Neural progenitor cell (in vitro differentiated cells): ENCODE measurements at regions not wholly inside any gene's neighbourhood (a gene's known extent, or its start where the extent isn't known, plus 50 kb on each side); places are given as distances from the start of the nearest gene placed in this dataset.

Source experiments
- DNase-seq: peaks from one replicate; pipeline ENCODE4 v3.0.0-alpha.2; 2016; ENCODE audit warnings: low spot score
- H2AFZ ChIP-seq: fragments of 200-600 bp; sonication (generic); replicated peaks from 2 replicates; pipeline ENCODE4 v1.6.1; 2016; ENCODE audit warnings: antibody characterized with exemption
- H3F3A ChIP-seq: fragments of 200-600 bp; sonication (generic); 2 replicates; pipeline ENCODE4 v1.6.1; 2016; ENCODE audit warnings: antibody characterized with exemption, low read depth
- H3K27ac ChIP-seq: fragments of 200-600 bp; sonication (generic); 2 replicates; pipeline ENCODE4 v1.5.1; 2016; ENCODE audit warnings: mild to moderate bottlenecking
- H3K27me3 ChIP-seq: fragments of 200-600 bp; sonication (generic); 2 replicates; pipeline ENCODE4 v1.6.1; 2016; ENCODE audit warnings: mild to moderate bottlenecking, moderate library complexity
- H3K36me3 ChIP-seq: fragments of 200-600 bp; sonication (generic); 2 replicates; pipeline ENCODE4 v1.5.1; 2016
- H3K4me1 ChIP-seq: fragments of 200-600 bp; sonication (generic); 2 replicates; pipeline ENCODE4 v1.6.1; 2016; ENCODE audit warnings: mixed run types
- H3K4me2 ChIP-seq: fragments of 200-600 bp; sonication (generic); 2 replicates; pipeline ENCODE4 v1.6.1; 2016
- H3K4me3 ChIP-seq: fragments of 200-600 bp; sonication (generic); 2 replicates; pipeline ENCODE4 v1.5.1; 2016
- H3K79me2 ChIP-seq: fragments of 200-600 bp; sonication (generic); 2 replicates; pipeline ENCODE4 v1.6.1; 2016; ENCODE audit warnings: low read depth
- H3K9ac ChIP-seq: fragments of 200-600 bp; sonication (generic); 2 replicates; pipeline ENCODE4 v1.6.1; 2016
- H3K9me3 ChIP-seq: fragments of 200-600 bp; sonication (generic); 2 replicates; pipeline ENCODE4 v1.5.1; 2016; ENCODE audit warnings: low read depth
- H4K20me1 ChIP-seq: fragments of 200-600 bp; sonication (generic); 2 replicates; pipeline ENCODE4 v1.6.1; 2016; ENCODE audit warnings: low read depth
- H3K27ac Mint-ChIP-seq: 3 replicates; pipeline ENCODE4 v1.8.0; 2021; ENCODE audit warnings: mixed read lengths
- H3K27me3 Mint-ChIP-seq: 2 replicates; pipeline ENCODE4 v1.8.0; 2022; ENCODE audit warnings: low read depth, mild to moderate bottlenecking, inconsistent platforms, moderate library complexity, mixed read lengths; ENCODE audit not compliant: insufficient read depth
- H3K36me3 Mint-ChIP-seq: 3 replicates; pipeline ENCODE4 v1.8.0; 2021; ENCODE audit warnings: mixed read lengths
- H3K4me1 Mint-ChIP-seq: 3 replicates; pipeline ENCODE4 v1.8.0; 2021; ENCODE audit warnings: mixed read lengths
- H3K4me3 Mint-ChIP-seq: 3 replicates; pipeline ENCODE4 v1.8.0; 2021; ENCODE audit warnings: mild to moderate bottlenecking, moderate library complexity, mixed read lengths
- H3K9me3 Mint-ChIP-seq: 3 replicates; pipeline ENCODE4 v1.8.0; 2020; ENCODE audit warnings: mixed read lengths
- EZH2 ChIP-seq: fragments of 200-600 bp; sonication (generic); IDR thresholded peaks from 2 replicates; pipeline ENCODE4 v1.6.1; 2017; ENCODE audit warnings: antibody characterized with exemption, mild to moderate bottlenecking, moderate library complexity
- EZH2phosphoT487 ChIP-seq: fragments of 200-600 bp; sonication (generic); IDR thresholded peaks from 2 replicates; pipeline ENCODE4 v1.6.1; 2017; ENCODE audit warnings: antibody characterized with exemption
- TF ChIP-seq, protein P1 (sequence below): fragments of 200-600 bp; sonication (generic); IDR thresholded peaks from 2 replicates; pipeline ENCODE4 v1.5.1; 2017; ENCODE audit warnings: antibody characterized with exemption, mild to moderate bottlenecking

DNA sequence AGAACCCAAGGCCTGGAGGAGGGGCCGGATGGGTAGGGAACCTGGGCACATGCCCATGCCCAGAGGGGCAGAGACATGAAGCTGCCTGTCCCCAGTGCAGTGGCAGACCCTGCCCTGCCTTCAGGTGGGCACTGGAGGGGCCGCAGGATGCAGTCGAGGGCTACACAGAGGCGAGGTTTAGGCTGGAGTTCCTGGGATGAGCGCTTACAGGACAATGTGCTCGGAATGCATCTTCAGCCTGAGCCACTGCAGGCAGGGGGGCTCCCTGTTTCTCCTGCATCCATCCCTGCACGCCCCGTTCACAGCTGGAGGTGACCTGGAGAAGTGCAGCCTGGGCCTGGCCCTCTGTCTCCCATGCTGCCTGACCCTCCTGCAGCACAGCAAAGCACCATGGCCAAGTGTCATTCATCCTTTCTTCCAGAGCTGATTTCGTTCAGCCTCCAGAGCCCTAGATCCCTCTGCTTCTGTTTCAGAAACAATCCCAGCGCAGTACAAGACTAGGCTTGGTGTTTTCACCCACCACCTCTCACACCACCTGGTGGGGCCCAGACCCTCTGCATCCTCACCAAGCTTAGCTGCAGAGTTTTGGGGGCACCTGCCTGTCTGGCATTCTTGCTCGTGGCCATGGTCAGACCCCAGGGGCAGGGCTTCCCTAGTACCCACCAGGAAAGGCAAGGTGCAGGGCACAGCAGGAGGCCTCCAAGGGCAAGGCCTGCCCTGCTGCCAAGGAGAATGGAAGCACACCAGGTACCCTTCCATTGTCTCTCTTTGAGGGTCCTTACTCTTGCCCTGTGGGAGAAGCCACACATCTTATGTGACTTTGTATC, 311.9 kb downstream of the TCERG1L start:
- Mint-ChIP-seq H3K27ac (no peak overlapping the region), H3K27me3 (peaks cover 5% of the 10 kb centered on the region), H3K36me3 (no peaks in the 10 kb centered on the region), H3K4me3 (no peak overlapping the region), H3K4me1 (peaks cover 18% of the 10 kb centered on the region), H3K9me3 (peaks cover 11% of the 10 kb centered on the region)
- Histone ChIP-seq H3K36me3 (no peaks in the 10 kb centered on the region), H3F3A (peaks cover 4% of the 10 kb centered on the region), H3K9me3 (no peaks in the 10 kb centered on the region), H3K4me1 (peaks cover 14% of the 10 kb centered on the region), H4K20me1 (no peaks in the 10 kb centered on the region), H3K79me2 (no peaks in the 10 kb centered on the region), H2AFZ (no peak overlapping the region), H3K27ac (no peak overlapping the region), H3K4me2 (no peak overlapping the region), H3K4me3 (no peak overlapping the region), H3K27me3 (no peaks in the 10 kb centered on the region), H3K9ac (no peak overlapping the region)
- no peak for DNase-seq
- TF ChIP-seq EZH2phosphoT487 (no peak), EZH2 (no peak)
- TF ChIP-seq, protein P1, sequence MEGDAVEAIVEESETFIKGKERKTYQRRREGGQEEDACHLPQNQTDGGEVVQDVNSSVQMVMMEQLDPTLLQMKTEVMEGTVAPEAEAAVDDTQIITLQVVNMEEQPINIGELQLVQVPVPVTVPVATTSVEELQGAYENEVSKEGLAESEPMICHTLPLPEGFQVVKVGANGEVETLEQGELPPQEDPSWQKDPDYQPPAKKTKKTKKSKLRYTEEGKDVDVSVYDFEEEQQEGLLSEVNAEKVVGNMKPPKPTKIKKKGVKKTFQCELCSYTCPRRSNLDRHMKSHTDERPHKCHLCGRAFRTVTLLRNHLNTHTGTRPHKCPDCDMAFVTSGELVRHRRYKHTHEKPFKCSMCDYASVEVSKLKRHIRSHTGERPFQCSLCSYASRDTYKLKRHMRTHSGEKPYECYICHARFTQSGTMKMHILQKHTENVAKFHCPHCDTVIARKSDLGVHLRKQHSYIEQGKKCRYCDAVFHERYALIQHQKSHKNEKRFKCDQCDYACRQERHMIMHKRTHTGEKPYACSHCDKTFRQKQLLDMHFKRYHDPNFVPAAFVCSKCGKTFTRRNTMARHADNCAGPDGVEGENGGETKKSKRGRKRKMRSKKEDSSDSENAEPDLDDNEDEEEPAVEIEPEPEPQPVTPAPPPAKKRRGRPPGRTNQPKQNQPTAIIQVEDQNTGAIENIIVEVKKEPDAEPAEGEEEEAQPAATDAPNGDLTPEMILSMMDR, result no peak

DNA sequence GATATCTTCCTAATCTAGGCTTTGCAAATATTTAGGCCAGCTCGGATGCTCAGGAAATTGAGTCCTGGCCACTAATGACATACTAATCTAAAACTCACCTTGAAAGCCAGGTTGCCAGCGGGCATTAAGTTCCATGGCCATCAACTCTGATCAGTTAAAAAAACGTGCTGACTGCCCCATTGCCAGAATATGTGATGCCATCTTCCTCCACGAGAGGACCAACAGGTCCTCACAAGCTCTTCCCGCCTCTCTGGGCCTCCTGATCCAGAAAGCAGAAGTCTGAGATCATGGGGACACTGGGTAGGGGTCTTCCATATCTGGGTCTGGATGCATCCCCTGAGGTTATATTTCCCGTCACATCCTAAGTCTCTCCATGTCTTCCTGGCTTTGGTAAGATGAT, 311.3 kb downstream of the TCERG1L start:
- H3K27me3 Mint-ChIP-seq, result peaks cover 5% of the 10 kb centered on the region
- Histone ChIP-seq H3K4me2 (no peak overlapping the region), H3K4me1 (peaks cover 14% of the 10 kb centered on the region), H4K20me1 (no peaks in the 10 kb centered on the region), H2AFZ (no peak overlapping the region), H3K4me3 (no peak overlapping the region), H3K79me2 (no peaks in the 10 kb centered on the region), H3K9me3 (no peaks in the 10 kb centered on the region), H3K27me3 (no peaks in the 10 kb centered on the region), H3K36me3 (no peaks in the 10 kb centered on the region), H3K27ac (no peak overlapping the region), H3K9ac (no peak overlapping the region), H3F3A (peaks cover 4% of the 10 kb centered on the region)
- H3K27ac Mint-ChIP-seq, result no peak overlapping the region
- H3K36me3 Mint-ChIP-seq, result no peaks in the 10 kb centered on the region
- H3K9me3 Mint-ChIP-seq, result peaks cover 12% of the 10 kb centered on the region
- no peak for DNase-seq
- TF ChIP-seq EZH2, result no peak
- TF ChIP-seq, protein P1, result no peak
- TF ChIP-seq EZH2phosphoT487, result no peak
- H3K4me1 Mint-ChIP-seq, result peaks cover 18% of the 10 kb centered on the region
- H3K4me3 Mint-ChIP-seq, result no peak overlapping the region

DNA sequence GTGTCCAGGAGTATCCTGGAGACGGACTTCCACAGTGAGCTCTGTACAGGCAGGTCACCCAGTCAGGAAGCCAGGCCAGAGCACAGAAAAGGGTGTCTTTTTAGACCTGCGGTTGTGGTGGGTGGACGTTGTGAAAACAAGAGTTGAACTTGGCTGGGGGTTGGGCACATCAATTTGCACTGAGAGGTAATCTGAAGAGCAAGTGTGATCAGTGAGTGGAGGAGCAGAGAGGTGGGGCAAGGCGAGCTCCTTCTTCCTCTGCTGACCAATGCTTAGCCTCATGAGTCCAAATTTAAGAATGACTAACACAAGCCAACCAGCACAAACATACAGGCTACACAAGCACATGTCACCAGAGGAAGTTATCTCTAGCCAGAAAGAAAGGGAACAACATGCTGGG, 310.8 kb downstream of the TCERG1L start:
- no peak overlapping the region for H3K4me3 ChIP-seq
- H3K79me2 ChIP-seq, result no peaks in the 10 kb centered on the region
- H3K27ac Mint-ChIP-seq, result no peak overlapping the region
- H3K9ac ChIP-seq, result no peak overlapping the region
- no peak overlapping the region for H2AFZ ChIP-seq
- DNase-seq, result no peak
- H3K4me3 Mint-ChIP-seq, result no peak overlapping the region
- H3K9me3 Mint-ChIP-seq, result peaks cover 16% of the 10 kb centered on the region
- no peaks in the 10 kb centered on the region for H4K20me1 ChIP-seq
- no peak overlapping the region for H3K4me2 ChIP-seq
- H3K36me3 Mint-ChIP-seq, result no peaks in the 10 kb centered on the region
- TF ChIP-seq EZH2phosphoT487 (no peak), EZH2 (no peak)
- TF ChIP-seq, protein P1, result no peak
- peaks cover 14% of the 10 kb centered on the region for H3K4me1 ChIP-seq
- peaks cover 5% of the 10 kb centered on the region for H3K27me3 Mint-ChIP-seq
- no peaks in the 10 kb centered on the region for H3K9me3 ChIP-seq
- H3F3A ChIP-seq, result peaks cover 4% of the 10 kb centered on the region
- no peaks in the 10 kb centered on the region for H3K27me3 ChIP-seq
- H3K4me1 Mint-ChIP-seq, result peaks cover 18% of the 10 kb centered on the region
- no peaks in the 10 kb centered on the region for H3K36me3 ChIP-seq
- H3K27ac ChIP-seq, result no peak overlapping the region
